Mesenteric fat pad (tissue), 1 donor: ENCODE measurements at regions not wholly inside any gene's neighbourhood (a gene's known extent, or its start where the extent isn't known, plus 50 kb on each side); places are given as distances from the start of the nearest gene placed in this dataset.
"Not testable (repeated sequence)": the region's sequence is repeated elsewhere in the genome, so short reads cannot be mapped to it uniquely, and the experiment has no call there.

Experiments used
- DNase-seq: peaks from one replicate; pipeline ENCODE4 v3.0.0-alpha.2; 2020; ENCODE audit warnings: low spot score
- donor health status: DM: yes; HTN: yes; CAD: no.

GRCh38 chr18:70698574-70698973, 409.7 kb downstream of the SOCS6 start:
- no peak for DNase-seq

- no peak for DNase-seq
These were observed 404.4 kb downstream of the SOCS6 start for GRCh38 chr18:70693246-70693645.

GRCh38 chr18:70689765-70690164, 400.9 kb downstream of the SOCS6 start:
- DNase-seq, result not testable (repeated sequence)

- DNase-seq, result no peak
These were observed 399.4 kb downstream of the SOCS6 start for GRCh38 chr18:70688286-70688685.

GRCh38 chr18:70684821-70685220, 396.0 kb downstream of the SOCS6 start:
- no peak for DNase-seq

- DNase-seq, result no peak
These were observed 394.4 kb downstream of the SOCS6 start for GRCh38 chr18:70683263-70683662.

GRCh38 chr18:70674896-70675295, 386.1 kb downstream of the SOCS6 start:
- DNase-seq, result no peak

GRCh38 chr18:70673831-70674230, 385.0 kb downstream of the SOCS6 start:
- DNase-seq, result no peak

GRCh38 chr18:70672581-70672980, 383.7 kb downstream of the SOCS6 start:
- DNase-seq, result no peak

GRCh38 chr18:70671889-70672565, 383.2 kb downstream of the SOCS6 start:
- DNase-seq, result no peak

GRCh38 chr18:70666936-70667335, 378.1 kb downstream of the SOCS6 start:
- no peak for DNase-seq

GRCh38 chr18:70663141-70663540, 374.3 kb downstream of the SOCS6 start:
- DNase-seq, result no peak

- no peak for DNase-seq
These were observed 373.7 kb downstream of the SOCS6 start for GRCh38 chr18:70662588-70662987.

- no peak for DNase-seq
These were observed 370.4 kb downstream of the SOCS6 start for GRCh38 chr18:70659036-70659925.

GRCh38 chr18:70653671-70654070, 364.8 kb downstream of the SOCS6 start:
- DNase-seq, result no peak

- DNase-seq, result no peak
These were observed 362.0 kb downstream of the SOCS6 start for GRCh38 chr18:70650878-70651277.

- DNase-seq, result no peak
These were observed 360.8 kb downstream of the SOCS6 start for GRCh38 chr18:70649683-70650082.

GRCh38 chr18:70645971-70646370, 357.1 kb downstream of the SOCS6 start:
- no peak for DNase-seq

- no peak for DNase-seq
These were observed 355.0 kb downstream of the SOCS6 start for GRCh38 chr18:70643812-70644211.

GRCh38 chr18:70641156-70641775, 352.4 kb downstream of the SOCS6 start:
- no peak for DNase-seq

GRCh38 chr18:70640336-70640887, 351.6 kb downstream of the SOCS6 start:
- no peak for DNase-seq

GRCh38 chr18:70636991-70637390, 348.1 kb downstream of the SOCS6 start:
- no peak for DNase-seq
